ENCODE measurements at regions not wholly inside any gene's neighbourhood (a gene's known extent, or its start where the extent isn't known, plus 50 kb on each side); places are given as distances from the start of the nearest gene placed in this dataset.

DNA sequence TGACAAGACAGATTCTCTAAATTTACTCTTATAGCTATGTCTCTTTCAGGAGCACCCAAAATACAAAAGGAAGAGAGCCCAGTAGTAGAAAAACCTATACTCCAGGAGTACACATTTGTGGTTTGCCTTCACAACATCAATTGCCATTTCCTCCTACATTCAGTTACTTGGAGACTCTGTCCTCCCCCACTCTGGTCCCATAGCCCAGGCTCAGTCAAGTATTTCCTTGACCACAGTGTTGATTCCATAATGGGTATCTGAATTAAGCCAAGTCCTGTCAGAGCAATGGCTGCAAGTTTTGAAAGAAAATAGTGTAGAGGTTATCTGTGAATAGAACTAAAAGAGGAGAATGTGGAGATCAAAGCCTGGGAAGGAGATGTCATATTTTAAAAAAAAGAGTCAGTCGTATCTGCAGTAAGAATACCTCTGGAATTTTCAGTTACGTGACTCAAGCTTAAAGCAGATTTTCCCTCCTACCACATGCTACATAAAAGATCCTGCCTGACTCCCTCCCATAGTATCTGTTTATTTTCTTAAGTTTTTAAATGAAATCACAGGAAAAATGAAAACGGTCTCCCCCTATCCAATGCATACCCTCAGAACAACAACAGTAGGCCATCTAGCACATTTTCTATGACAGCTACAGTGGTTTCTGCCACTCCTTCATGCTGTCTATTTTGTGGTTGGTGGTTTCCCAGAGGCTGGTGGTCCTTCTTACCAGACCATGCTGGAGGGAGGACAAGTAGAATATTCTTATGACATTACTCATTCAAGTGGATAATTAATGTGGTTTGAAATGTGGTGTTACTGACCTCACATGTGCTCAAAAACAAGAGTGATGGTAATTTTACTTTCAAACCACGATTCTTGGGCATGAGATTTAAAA, 249.7 kb upstream of the TMEM161B start:
- H3K36me3 Mint-ChIP-seq (ENCODE audit: insufficient read depth in 1 of 3, low read depth in 3 of 3), result no peaks in the 10 kb centered on the region
- H3K56ac ChIP-seq (ENCODE audit: insufficient read length, low read depth, low read length), result no peak overlapping the region
- H2BK20ac ChIP-seq (ENCODE audit: low read depth, low read length, poor library complexity, severe bottlenecking), result no peak overlapping the region
- no peaks in the 10 kb centered on the region for H3K4me1 ChIP-seq (ENCODE audit: insufficient read depth, low read length)
- H4K8ac ChIP-seq (replicated peaks; ENCODE audit: insufficient read length, low read depth, low read length), result no peak overlapping the region
- no peak overlapping the region for H4K91ac ChIP-seq (ENCODE audit: insufficient read length, low read depth, low read length)
- H2BK5ac ChIP-seq (ENCODE audit: insufficient read length, low read length), result no peak overlapping the region
- no peaks in the 10 kb centered on the region for H4K20me1 ChIP-seq (ENCODE audit: control insufficient read depth, insufficient read depth, insufficient read length)
- no peaks in the 10 kb centered on the region for H3K4me1 Mint-ChIP-seq
- H3K27me3 ChIP-seq (ENCODE audit: insufficient read depth, low read length), result no peaks in the 10 kb centered on the region
- no peak overlapping the region for H3K27ac ChIP-seq (ENCODE audit: insufficient read length, low read depth, low read length)
- no peak overlapping the region for H3K4me3 Mint-ChIP-seq
- no peak overlapping the region for H2AK5ac ChIP-seq (ENCODE audit: insufficient read length, low read length)
- no peak overlapping the region for H3K18ac ChIP-seq (ENCODE audit: insufficient read length, low read depth, low read length)
- H3K9me3 Mint-ChIP-seq, result no peaks in the 10 kb centered on the region
- H3K79me2 ChIP-seq (ENCODE audit: insufficient read depth, low read length), result no peaks in the 10 kb centered on the region
- H3T11ph ChIP-seq (ENCODE audit: low read length), result no peak overlapping the region
- H3K9ac ChIP-seq (ENCODE audit: extremely low read depth, insufficient read length, low read length), result no peak overlapping the region
- TF ChIP-seq, protein P1, sequence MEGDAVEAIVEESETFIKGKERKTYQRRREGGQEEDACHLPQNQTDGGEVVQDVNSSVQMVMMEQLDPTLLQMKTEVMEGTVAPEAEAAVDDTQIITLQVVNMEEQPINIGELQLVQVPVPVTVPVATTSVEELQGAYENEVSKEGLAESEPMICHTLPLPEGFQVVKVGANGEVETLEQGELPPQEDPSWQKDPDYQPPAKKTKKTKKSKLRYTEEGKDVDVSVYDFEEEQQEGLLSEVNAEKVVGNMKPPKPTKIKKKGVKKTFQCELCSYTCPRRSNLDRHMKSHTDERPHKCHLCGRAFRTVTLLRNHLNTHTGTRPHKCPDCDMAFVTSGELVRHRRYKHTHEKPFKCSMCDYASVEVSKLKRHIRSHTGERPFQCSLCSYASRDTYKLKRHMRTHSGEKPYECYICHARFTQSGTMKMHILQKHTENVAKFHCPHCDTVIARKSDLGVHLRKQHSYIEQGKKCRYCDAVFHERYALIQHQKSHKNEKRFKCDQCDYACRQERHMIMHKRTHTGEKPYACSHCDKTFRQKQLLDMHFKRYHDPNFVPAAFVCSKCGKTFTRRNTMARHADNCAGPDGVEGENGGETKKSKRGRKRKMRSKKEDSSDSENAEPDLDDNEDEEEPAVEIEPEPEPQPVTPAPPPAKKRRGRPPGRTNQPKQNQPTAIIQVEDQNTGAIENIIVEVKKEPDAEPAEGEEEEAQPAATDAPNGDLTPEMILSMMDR (conservative IDR thresholded peaks at IDR 0.05), result no peak
- no peak overlapping the region for H3K4ac ChIP-seq (ENCODE audit: low read depth, low read length)
- H2BK120ac ChIP-seq (ENCODE audit: low read depth, low read length, poor library complexity, severe bottlenecking), result no peak overlapping the region
- no peaks in the 10 kb centered on the region for H3K9me3 ChIP-seq (ENCODE audit: control insufficient read depth, low read depth, low read length)
- H3K27me3 Mint-ChIP-seq (ENCODE audit: low read depth), result no peaks in the 10 kb centered on the region
- DNase-seq, result no peak
- no CpG with 5 or more reads among the region's 4 CpGs for WGBS (ENCODE audit: extremely low coverage, insufficient read length, low lambda C conversion rate)
- no peak overlapping the region for H3K27ac Mint-ChIP-seq
- no peak overlapping the region for H3K23ac ChIP-seq (ENCODE audit: insufficient read length, low read depth, low read length)
- no peak overlapping the region for H2BK15ac ChIP-seq (ENCODE audit: low read depth, low read length)
- H3K4me2 ChIP-seq (ENCODE audit: insufficient read depth, insufficient read length, low read length), result no peak overlapping the region
- no peaks in the 10 kb centered on the region for H3K23me2 ChIP-seq (ENCODE audit: insufficient read length, low read depth, low read length, poor library complexity, severe bottlenecking)
- no peak overlapping the region for H2AFZ ChIP-seq (ENCODE audit: low read length)
- H2BK12ac ChIP-seq (ENCODE audit: insufficient read length, low read depth, low read length), result no peak overlapping the region
- H3K14ac ChIP-seq (ENCODE audit: insufficient read depth, low read length), result no peak overlapping the region
- no peaks in the 10 kb centered on the region for H3K79me1 ChIP-seq (ENCODE audit: insufficient read depth, low read depth, low read length, poor library complexity, severe bottlenecking)
- H4K5ac ChIP-seq (ENCODE audit: insufficient read length, low read depth, low read length), result no peak overlapping the region
